ENCODE measurements at regions not wholly inside any gene's neighbourhood (a gene's known extent, or its start where the extent isn't known, plus 50 kb on each side); places are given as distances from the start of the nearest gene placed in this dataset.

DNA sequence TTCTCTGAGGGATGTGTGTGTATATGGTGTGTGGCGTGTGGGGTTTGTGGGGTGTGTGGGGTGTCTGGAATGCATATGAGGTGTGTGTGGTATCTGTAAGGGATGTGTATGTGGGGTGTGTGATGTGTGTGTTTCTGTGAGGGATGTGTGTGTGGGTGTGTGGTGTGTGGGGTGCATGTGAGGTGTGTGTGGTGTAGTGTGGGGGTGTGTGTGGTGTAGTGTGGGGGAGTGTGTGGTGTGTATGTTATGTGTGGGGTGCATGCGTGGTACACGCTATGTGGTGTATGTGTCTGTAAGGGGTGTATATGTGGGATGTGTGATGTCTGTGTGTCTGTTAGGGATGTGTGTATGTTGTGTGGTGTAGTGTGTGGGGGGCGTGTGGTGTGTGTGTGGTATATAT, 300.0 kb downstream of the FGF9 start:
- no peak overlapping the region for H3K9ac ChIP-seq (ENCODE audit: extremely low read depth, insufficient read length, low read length)
- no peak overlapping the region for H3K4me2 ChIP-seq (ENCODE audit: insufficient read depth, insufficient read length, low read length)
- H2BK15ac ChIP-seq (ENCODE audit: low read depth, low read length): no peak overlapping the region
- no peak overlapping the region for H3K56ac ChIP-seq (ENCODE audit: insufficient read length, low read depth, low read length)
- no peaks in the 10 kb centered on the region for H4K20me1 ChIP-seq (ENCODE audit: control insufficient read depth, insufficient read depth, insufficient read length)
- H3K79me2 ChIP-seq (ENCODE audit: insufficient read depth, low read length): no peaks in the 10 kb centered on the region
- no peak overlapping the region for H3T11ph ChIP-seq (ENCODE audit: low read length)
- H4K8ac ChIP-seq (replicated peaks; ENCODE audit: insufficient read length, low read depth, low read length): no peak overlapping the region
- H4K5ac ChIP-seq (ENCODE audit: insufficient read length, low read depth, low read length): no peak overlapping the region
- H3K4me1 ChIP-seq (ENCODE audit: insufficient read depth, low read length): no peaks in the 10 kb centered on the region
- Mint-ChIP-seq H3K4me3 (no peak overlapping the region), H3K27ac (no peak overlapping the region), H3K4me1 (no peaks in the 10 kb centered on the region), H3K36me3 (ENCODE audit: insufficient read depth in 1 of 3, low read depth in 3 of 3) (no peaks in the 10 kb centered on the region), H3K9me3 (no peaks in the 10 kb centered on the region), H3K27me3 (ENCODE audit: low read depth) (no peaks in the 10 kb centered on the region; the same call in 1 of the 2 replicates)
- TF ChIP-seq, protein P1, sequence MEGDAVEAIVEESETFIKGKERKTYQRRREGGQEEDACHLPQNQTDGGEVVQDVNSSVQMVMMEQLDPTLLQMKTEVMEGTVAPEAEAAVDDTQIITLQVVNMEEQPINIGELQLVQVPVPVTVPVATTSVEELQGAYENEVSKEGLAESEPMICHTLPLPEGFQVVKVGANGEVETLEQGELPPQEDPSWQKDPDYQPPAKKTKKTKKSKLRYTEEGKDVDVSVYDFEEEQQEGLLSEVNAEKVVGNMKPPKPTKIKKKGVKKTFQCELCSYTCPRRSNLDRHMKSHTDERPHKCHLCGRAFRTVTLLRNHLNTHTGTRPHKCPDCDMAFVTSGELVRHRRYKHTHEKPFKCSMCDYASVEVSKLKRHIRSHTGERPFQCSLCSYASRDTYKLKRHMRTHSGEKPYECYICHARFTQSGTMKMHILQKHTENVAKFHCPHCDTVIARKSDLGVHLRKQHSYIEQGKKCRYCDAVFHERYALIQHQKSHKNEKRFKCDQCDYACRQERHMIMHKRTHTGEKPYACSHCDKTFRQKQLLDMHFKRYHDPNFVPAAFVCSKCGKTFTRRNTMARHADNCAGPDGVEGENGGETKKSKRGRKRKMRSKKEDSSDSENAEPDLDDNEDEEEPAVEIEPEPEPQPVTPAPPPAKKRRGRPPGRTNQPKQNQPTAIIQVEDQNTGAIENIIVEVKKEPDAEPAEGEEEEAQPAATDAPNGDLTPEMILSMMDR (conservative IDR thresholded peaks at IDR 0.05): no peak
- no peak overlapping the region for H2BK120ac ChIP-seq (ENCODE audit: low read depth, low read length, poor library complexity, severe bottlenecking)
- H3K79me1 ChIP-seq (ENCODE audit: insufficient read depth, low read depth, low read length, poor library complexity, severe bottlenecking): no peaks in the 10 kb centered on the region
- no peak overlapping the region; the same call in 1 of the 2 replicates for H3K4ac ChIP-seq (ENCODE audit: low read depth, low read length)
- H2AFZ ChIP-seq (ENCODE audit: low read length): no peak overlapping the region
- no peak overlapping the region for H2AK5ac ChIP-seq (ENCODE audit: insufficient read length, low read length)
- H3K27me3 ChIP-seq (ENCODE audit: insufficient read depth, low read length): no peaks in the 10 kb centered on the region
- no peak overlapping the region for H2BK20ac ChIP-seq (ENCODE audit: low read depth, low read length, poor library complexity, severe bottlenecking)
- no peak overlapping the region for H3K14ac ChIP-seq (ENCODE audit: insufficient read depth, low read length)
- WGBS (ENCODE audit: extremely low coverage, insufficient read length, low lambda C conversion rate): 100% methylated on average over 4 of the region's 4 CpGs
- no peak for DNase-seq
- H4K91ac ChIP-seq (ENCODE audit: insufficient read length, low read depth, low read length): no peak overlapping the region
- no peak overlapping the region for H3K18ac ChIP-seq (ENCODE audit: insufficient read length, low read depth, low read length)
- no peak overlapping the region for H3K27ac ChIP-seq (ENCODE audit: insufficient read length, low read depth, low read length)
- H3K23ac ChIP-seq (ENCODE audit: insufficient read length, low read depth, low read length): no peak overlapping the region
- H2BK5ac ChIP-seq (ENCODE audit: insufficient read length, low read length): no peak overlapping the region
- no peaks in the 10 kb centered on the region for H3K9me3 ChIP-seq (ENCODE audit: control insufficient read depth, low read depth, low read length)
- H3K23me2 ChIP-seq (ENCODE audit: insufficient read length, low read depth, low read length, poor library complexity, severe bottlenecking): no peaks in the 10 kb centered on the region
- H2BK12ac ChIP-seq (ENCODE audit: insufficient read length, low read depth, low read length): no peak overlapping the region
